ENCODE measurements at regions not wholly inside any gene's neighbourhood (a gene's known extent, or its start where the extent isn't known, plus 50 kb on each side); places are given as distances from the start of the nearest gene placed in this dataset.
"Not testable (repeated sequence)": the region's sequence is repeated elsewhere in the genome, so short reads cannot be mapped to it uniquely, and the experiment has no call there.

DNA sequence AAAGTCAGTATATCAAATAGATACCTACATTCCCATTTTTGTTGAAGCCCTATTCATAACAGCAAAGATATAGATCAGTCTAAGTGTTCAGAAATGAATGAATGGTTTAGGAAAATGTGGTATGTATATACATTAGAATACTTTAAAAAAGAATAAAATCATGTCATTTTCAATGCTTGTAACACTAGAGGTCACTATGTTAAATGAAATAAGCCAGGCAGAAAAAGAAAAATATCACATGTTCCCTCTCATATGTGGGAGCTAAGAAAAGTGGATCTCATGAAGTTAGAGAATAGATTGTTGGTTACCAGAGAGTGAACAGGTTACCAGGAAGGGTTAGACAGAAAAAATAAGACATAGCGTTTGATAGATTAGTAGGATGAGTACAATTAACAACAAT lies 1111.0 kb upstream of the SLC39A10 start:
- no peak for DNase-seq (ENCODE audit: low read depth)

DNA sequence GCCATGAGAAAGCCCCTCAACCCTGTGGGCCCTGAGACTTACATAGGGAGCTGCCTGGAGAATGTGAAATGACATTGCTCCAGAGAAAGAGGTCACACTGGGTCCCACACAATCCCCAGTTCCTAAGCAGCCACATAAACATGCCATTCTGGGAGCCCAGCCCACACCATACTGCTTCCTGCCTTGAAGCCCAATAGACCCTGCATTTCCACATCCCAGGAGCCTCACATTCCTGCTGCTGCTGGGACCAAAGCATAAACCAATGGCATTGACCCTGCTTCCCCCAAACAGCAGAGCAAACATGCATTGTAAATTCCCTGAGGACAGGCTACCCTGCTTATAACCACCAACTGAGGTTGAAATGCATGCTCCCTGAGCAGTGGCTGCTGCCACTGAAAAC lies 1117.6 kb upstream of the SLC39A10 start:
- DNase-seq (ENCODE audit: low read depth), result no peak

DNA sequence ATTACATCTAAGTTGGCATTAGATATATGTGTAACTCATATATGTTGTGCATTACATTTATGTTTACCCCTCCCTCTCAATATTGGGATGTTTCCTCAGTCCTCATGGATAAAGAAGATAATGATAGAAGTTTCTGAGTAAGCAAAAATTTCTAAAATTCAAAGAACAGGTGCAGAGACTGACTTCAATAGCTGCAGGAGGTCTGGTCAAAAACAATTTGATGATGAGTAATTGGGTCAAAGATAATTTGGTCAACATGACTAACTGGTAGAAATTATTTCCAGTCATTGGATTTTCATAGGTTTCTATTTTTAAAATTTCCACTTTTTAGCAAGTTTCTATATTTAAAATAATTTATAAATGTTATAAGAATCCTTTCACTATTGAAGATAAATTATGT lies 1130.9 kb upstream of the SLC39A10 start:
- no peak for DNase-seq (ENCODE audit: low read depth)

DNA sequence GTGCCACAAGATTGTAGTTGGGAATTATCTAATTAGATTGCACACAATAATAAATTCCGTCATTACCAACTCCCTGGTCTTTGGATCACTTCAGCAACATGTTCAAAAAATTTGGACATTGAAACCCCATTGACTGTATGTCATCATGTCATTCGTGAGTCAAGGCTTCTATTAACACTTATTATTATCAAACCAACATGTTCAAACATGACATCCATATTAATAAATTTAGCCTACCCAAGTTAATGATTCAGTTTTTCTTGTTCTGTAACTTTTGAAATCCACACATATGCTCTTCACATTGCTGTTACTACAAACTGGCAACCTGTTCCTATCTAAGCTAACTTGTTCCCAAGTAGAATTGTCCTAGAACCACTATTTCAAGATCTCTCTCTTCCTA lies 1142.7 kb upstream of the SLC39A10 start:
- no peak for DNase-seq (ENCODE audit: low read depth)

DNA sequence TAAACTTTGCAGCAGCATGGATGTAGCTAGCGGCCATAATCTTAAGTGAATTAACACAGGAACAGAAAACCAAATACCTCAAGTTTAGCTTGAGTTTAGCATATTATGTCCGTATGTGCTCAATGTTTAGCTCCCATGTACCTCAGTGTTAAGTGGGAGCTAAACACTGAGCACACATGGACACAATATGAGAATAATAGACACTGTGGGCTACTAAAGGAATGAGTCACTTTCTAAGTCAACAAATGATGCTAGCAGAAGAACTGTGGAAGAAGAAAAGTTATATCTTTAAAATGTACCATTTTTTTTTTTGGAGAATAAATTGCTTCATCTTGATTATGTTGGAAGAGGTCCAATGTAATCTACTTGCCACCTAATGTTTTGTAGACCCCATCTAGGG lies 1146.0 kb upstream of the SLC39A10 start:
- DNase-seq (ENCODE audit: low read depth), result not testable (repeated sequence)

DNA sequence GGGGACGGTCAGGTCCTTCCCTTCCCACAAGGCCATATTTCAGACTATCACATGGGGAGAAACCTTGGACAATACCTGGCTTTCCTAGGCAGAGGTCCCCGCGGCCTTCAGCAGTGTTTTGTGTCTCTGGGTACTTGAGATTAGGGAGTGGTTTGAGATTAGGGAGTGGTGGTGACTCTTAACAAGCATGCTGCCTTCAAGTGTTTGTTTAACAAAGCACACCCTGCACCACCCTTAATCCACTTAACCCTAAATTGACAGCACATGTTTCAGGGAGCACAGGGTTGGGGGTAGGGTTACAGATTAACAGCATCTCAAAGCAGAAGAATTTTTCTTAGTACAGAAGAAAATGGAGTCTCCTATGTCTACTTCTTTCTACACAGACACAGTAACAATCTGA lies 1152.2 kb upstream of the SLC39A10 start:
- DNase-seq (ENCODE audit: low read depth), result not testable (repeated sequence)

DNA sequence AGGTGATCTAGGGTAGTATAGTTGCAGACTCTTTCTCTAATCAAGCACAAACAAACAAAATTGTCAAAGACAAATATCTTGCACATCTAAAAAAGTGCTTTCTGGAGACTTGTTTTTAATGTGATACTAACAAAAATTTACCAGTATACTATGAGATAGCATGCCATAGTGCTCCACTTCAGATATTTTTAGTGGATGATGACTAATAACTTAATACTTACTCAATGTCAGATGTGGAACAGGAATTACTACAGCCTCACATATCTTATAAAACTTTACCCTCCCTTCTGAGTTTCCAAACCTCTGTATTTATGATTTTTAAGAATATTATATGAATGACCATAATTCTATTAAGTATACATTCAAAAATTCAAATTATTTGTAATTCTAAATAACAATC lies 1162.0 kb upstream of the SLC39A10 start:
- no peak for DNase-seq (ENCODE audit: low read depth)

DNA sequence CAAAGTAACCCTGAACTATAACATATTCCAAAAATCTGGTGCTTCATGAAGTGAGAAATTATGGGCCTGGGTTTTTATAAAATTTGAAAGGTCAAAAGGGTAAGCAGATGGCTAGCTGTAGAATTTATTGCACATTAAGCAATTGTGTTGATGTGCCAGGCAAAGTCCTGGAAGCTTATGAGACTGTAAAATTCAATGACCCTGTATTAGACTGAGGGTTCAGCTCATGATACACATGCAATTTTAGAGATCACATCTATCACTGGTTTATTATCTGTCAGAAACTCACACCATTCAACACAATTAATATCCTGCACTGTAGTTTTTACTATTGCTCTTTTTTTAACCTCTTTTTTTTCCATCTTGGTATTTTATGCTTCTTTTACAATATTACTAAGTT lies 1162.6 kb upstream of the SLC39A10 start:
- no peak for DNase-seq (ENCODE audit: low read depth)

DNA sequence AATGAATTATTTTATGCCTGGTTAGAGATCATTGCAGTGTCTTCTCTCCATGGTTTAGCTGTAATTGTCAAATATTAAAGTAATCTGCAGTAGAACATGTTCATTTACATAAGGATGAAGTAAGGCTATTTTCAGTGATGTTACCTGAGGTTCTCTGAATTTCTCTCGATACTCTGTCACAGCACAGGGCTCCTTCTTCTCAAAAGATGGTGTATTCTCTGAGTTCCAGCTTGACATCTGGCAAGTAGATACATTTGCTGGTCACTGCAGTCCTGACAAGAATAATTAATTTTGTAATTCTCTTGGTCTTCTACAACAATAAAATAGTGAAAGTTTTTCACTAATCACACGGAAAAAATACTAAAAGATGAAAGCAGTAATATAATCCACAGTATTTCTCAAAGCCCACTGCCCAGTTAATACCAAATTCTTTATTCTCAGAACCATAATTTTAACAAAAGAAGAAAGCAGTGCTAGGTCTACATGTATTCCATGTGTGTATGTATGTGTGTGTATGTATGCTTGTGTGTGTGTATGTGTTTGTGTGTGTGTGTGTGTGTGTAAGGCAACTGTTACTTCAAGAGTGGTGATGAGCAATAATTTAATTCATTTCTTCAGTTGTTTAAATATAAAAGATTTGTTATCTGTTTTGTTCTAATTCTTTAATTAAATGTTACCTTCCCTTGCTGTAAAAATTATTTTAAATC lies 1165.5 kb upstream of the SLC39A10 start:
- DNase-seq (ENCODE audit: low read depth), result no peak

DNA sequence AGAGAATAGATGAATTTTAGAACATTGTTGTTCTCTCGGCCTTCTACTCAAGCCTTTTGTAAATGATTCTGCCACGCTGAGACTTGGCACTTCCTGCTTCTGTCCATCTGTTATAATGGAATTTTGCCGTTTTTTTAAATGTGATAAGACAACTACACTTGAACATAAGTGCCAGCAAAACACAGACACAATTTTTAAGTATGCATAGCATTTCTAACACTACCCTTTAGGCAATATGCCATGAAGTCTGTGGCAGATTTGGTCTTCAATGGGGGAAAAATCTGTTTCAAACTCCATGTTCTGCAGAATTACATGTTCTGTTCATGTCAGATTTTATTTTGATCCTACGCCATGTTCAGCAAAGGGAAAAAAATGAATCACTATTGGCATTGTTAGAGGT lies 1170.7 kb upstream of the SLC39A10 start:
- DNase-seq (ENCODE audit: low read depth), result no peak

DNA sequence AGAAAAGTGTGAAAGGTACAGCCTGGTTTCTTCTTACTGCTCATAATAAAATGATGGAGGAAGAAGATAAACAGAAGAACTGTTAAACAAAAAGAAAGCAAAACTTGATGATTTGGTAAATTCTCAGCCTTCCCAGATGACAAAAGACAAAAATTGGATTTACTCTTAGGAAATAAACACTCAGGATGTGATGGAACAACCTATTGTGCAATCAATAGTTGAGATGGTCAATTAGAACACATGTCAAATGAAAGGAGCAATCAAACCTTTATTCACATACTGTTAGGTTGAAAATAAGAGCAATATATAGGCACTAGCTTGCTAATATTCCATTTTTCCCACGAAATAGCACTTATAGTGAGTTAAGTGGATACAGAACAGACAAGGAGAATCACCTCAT lies 1174.0 kb upstream of the SLC39A10 start:
- no peak for DNase-seq (ENCODE audit: low read depth)

DNA sequence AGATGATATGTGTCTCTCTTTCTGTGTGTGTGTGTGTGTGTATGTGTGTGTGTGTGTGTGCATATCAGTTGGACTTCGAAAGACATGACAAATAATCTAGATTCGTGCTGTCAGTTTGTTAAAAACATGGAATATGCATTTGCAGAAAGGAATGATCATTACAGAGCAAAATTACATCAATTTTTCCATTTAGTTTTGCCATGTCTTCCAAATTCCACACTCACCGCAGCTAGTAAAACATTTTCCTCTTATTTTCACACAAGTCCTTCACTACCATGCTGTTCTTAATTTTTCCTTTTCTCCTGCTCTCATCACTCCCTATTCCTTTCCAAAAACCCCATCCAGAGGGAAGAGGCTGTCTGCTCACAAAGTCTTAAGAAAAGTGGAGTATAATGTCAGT lies 1191.4 kb upstream of the SLC39A10 start:
- DNase-seq (ENCODE audit: low read depth), result no peak

DNA sequence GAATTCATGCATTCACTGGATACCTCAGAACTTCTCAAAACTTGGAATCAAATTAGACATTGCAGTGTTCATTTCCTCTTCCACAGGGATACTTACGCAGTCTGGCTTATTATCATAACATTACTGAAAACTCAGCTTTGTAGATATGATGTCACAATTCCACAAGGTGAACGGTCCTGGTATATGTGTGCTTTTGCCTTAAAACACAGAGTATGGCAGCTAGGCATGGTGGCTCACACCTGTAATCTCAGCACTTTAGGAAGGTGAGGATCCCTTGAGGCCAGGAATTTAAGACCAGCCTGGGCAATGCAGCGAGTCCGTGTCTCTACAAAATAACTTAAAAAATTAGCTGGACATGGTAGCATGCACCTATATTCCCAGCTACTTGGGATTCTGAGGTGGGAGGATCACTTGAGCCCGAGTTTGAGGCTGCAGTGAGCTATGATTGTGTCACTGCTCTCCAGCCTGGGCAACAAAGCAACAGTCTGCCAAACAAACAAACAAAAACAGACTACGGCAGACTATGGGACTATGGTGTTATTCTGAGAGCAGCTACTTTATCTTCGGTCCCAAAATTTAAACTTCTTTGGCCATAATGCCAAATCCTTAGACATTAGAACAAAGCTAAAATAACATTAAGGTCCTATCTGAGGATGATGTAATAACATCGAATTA lies 1191.9 kb upstream of the SLC39A10 start:
- DNase-seq (ENCODE audit: low read depth), result no peak

DNA sequence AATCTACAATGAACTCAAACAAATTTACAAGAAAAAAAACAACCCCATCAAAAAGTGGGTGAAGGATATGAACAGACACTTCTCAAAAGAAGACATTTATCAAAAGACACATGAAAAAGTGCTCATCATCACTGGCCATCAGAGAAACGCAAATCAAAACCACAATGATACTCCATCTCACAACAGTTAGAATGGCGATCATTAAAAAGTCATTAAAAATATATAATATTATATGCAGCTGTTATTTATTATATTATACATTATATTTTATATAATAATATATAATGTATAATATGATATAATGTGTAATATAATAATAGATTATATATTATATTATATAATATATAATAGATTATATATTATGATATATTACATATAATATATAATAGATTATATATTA lies 1194.1 kb upstream of the SLC39A10 start:
- not testable (repeated sequence) for DNase-seq (ENCODE audit: low read depth)

DNA sequence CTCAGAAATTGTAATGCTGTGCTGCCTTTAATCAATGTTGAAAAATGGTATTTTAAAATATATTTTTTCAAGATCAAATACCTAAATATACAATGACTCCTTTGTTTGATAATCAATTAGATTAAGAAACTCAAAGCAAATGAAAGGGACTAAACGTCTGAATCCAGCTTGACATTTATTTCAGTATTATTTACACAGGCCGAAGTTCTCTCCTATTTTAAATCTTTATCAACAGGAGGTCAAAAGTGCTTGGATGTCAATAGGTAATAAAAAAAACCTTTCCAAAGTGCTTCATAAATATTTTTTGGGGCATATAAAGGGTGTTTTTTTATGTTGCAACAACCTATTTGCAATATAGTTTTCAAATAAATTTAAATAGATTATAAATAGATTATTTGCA lies 1201.7 kb upstream of the SLC39A10 start:
- DNase-seq (ENCODE audit: low read depth), result no peak

DNA sequence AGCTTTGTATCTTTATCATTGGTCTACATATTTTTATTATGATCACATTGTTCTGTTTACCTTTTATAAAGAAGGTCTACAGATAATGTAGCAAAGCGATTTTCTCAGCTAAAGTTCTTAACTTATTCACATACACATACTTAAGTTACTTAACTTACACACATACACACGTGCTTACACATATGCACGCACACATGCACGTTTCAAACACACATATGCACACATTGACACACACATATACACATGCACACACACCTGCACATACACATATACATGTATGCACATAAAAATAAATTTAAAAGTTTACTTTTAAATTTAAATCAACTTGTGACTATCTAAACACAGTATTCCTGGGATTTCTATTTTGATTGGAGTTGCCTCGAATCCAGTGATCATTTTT lies 1204.5 kb upstream of the SLC39A10 start:
- no peak for DNase-seq (ENCODE audit: low read depth)

DNA sequence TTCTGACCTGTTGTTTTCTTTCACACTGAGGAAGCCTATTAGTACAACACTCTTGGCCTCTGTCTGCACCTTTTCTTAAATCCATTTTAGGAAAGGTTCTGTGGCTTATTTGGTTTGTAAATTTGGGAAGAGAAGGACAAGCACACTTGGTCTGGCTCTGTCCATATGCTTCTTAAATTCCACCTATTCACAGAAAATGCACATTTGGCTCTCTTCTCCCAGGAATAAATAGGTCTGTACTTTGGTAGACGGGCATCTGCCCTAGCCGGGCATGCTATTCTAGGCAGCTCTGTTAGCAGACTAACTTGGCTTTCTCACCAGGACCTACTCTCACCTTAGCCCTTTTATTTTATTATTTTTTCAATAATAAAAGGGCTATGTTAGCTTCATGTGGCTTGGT lies 1211.8 kb upstream of the SLC39A10 start:
- no peak for DNase-seq (ENCODE audit: low read depth)

DNA sequence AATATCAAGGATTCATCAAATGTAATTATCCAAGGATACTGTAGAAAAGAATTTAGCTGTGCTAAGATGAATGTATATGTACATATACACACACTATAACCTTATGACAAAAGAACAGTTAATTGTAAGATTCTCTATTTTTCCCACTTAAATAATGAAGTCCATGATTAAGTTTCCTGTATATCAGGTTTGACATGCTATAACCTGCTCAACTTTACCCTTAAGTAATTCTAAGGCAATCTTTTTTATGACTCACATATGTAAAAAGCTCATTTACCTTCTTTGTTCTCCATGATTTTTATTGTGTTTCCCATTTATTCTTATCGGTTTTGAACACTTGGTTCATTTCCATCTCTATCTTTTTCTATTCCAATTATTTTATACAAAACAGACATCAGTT lies 1213.1 kb upstream of the SLC39A10 start:
- DNase-seq (ENCODE audit: low read depth), result no peak

DNA sequence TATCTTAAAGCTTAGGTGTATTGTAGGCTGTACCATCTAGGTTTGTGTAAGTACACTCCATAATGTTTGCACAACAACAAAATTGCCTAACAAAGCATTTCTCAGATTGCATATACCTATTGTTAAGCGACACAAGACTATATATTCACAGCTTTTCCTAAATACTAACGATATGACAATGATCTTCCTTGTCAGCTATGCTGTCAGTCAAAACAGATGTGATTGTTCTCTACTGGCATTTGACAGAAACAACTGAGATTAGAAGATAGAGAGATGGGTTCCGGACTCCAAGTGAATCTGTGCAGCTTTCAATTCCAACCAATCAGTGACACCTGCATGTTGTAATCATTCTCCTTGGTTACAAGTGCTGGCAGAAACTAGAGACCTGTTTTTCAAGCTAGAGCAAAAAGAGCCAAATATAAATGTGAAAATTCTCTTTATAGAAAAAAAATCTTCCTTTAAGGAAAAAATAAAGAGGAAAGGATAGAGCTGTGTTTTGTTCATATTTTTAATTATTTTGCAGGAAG lies 1232.3 kb upstream of the SLC39A10 start:
- no peak for DNase-seq (ENCODE audit: low read depth)

DNA sequence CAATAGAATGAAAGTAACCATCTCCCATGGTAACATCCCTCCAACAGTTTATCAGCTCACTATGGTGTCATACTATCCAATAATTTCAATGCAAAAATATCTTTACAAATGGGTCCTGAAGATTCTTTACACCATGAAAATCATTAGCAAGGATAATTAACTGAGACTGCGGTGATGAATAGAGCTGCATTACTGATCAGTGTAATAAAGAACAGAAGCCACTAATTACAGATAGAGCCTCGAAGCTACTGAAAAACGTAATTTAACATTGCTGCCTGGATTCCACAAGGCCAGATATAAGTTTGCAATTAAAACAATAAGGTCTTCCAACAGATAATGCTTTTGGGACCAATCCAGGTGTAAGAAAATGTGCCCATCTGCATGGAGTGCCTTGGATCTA lies 1245.8 kb upstream of the SLC39A10 start:
- no peak for DNase-seq (ENCODE audit: low read depth)

DNA sequence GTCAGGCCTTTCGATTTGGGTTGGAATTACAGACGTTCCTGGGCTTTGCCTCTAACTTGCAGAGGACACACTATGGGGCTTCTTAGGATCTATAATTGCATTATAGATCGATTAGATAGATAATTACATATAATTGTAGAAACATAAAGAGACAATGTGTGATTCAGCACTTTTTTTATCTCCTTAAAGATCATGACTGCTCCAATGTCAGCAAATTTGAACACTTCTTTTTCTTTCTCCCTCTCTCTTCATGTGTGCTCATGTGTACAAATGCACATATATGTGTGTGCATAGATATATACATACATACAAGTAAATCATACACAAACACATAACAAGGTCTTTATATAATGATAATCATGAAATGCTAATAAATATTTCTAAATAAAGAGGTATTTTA lies 1261.2 kb upstream of the SLC39A10 start:
- DNase-seq (ENCODE audit: low read depth), result no peak

DNA sequence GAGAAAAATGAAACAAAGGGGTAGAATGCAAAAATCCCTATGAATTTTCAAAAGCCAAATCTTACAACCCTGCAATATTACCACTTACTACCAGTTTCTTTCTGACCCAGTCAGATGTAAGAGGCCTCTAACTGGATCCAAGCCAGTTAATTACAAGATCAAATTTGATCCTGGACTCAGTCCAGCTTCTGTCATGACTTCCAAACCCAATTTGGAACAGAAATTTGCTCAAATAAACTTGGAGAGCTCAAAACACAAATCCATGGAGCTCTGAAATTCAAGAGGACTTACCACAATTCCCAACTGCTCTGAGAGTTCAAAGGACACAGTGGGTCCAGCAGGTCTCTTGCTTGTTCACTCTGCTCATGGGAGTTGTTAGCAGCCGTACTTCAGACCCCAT lies 1271.7 kb upstream of the SLC39A10 start:
- DNase-seq (ENCODE audit: low read depth), result no peak

DNA sequence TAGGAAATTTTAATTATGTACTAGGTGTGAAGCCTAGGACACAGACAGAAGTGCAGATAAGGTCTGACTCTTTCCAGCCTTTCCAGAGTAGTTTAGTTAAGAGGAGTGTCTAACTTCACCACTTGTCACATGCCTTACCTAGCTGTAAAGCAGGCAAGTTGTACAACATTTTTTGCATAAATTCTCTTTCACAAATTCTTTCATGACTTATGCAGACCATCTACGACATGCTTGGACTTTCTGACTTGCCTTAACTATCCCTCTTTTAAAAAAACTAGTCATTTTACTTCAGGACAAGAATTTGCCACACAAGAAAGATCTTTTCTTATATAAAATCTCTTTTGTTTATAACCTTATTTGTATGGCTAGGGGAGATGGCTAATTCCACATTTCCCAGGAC lies 1273.6 kb upstream of the SLC39A10 start:
- no peak for DNase-seq (ENCODE audit: low read depth)

DNA sequence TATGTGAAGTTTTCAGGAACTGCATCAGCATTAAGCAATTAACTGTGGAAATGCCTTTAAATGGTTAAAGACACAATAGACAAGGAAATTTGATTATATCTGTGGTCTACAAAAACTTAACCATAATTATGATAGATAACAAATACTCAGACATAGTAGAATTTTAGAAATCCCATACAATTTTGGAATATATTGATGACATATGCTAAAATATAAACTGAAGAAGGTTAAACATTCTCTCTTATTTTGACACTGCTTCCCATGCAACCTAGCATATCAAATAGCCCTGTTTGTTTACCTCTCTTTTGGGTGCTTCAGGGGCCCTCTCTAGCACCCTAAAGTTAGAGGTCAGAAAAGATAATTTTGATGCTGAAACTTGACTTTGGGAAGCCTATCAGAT lies 1274.8 kb upstream of the SLC39A10 start:
- DNase-seq (ENCODE audit: low read depth), result no peak

Measured in stimulated activated CD4-positive, alpha-beta T cell treated with anti-CD3 and anti-CD28 coated beads, Interleukin-2, amount 100 ng/mL, for 4 hours (primary cell).